ENCODE measurements at regions not wholly inside any gene's neighbourhood (a gene's known extent, or its start where the extent isn't known, plus 50 kb on each side); places are given as distances from the start of the nearest gene placed in this dataset.

DNA sequence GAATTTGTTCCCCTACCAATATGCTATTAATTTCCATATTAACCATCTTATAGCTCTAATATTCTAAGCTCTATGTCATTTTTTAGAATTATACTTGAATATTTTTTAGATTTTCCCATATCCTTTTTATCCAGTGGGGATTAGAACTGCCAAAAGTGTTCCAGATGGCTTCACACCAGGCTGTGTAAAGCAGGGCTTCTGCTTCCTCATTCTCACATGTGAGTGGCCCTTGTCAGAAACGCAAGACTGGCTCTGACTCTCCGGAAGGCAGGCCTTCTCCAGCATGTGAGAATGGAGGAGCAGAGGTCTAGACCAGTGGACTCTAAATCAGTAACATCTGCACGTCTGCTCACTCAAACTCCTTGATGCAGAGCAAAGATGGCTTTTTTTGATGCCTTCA, 650.1 kb downstream of the FGF9 start:
- DNase-seq: no peak
- Histone ChIP-seq H3K27ac (ENCODE audit: low read length) (no peak overlapping the region), H3K4me1 (ENCODE audit: control insufficient read depth, insufficient read depth, low read length) (no peaks in the 10 kb centered on the region), H3K27me3 (ENCODE audit: control insufficient read depth, insufficient read depth) (no peaks in the 10 kb centered on the region), H3K9me3 (ENCODE audit: control insufficient read depth, low read length) (no peaks in the 10 kb centered on the region), H3K4me3 (ENCODE audit: low read length) (no peak overlapping the region)
- no peak for ATAC-seq
- intact Hi-C loops (cut with DNase I): no loop called here
- WGBS: 55% methylated on average over 3 of the region's 3 CpGs

DNA sequence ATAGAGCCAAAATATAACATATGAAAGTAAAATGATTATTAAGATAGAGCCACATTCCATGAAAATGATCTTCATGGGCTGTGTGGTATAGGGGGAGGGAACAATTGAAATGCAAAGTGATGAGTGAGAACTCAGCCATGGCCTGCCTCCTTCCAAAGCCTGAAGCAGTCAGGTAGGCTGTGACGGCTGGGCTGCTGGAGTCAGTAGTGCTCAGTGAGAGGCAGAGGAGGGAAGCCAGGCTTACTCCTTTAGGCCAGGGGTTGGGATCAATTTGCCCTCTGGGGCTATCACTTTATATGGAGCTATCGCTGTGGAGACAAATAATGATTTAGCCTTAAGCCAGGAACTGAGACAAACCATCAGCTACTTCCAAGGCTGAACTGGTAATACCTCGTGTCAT, 654.9 kb downstream of the FGF9 start:
- Histone ChIP-seq H3K27ac (ENCODE audit: low read length) (no peak overlapping the region), H3K27me3 (ENCODE audit: control insufficient read depth, insufficient read depth) (no peaks in the 10 kb centered on the region), H3K9me3 (ENCODE audit: control insufficient read depth, low read length) (no peaks in the 10 kb centered on the region), H3K4me3 (ENCODE audit: low read length) (no peak overlapping the region), H3K4me1 (ENCODE audit: control insufficient read depth, insufficient read depth, low read length) (no peaks in the 10 kb centered on the region)
- no peak for ATAC-seq
- intact Hi-C loops (cut with DNase I): no loop called here
- whole genome bisulfite sequencing: 77% methylated on average over 3 of the region's 3 CpGs
- DNase-seq: no peak

DNA sequence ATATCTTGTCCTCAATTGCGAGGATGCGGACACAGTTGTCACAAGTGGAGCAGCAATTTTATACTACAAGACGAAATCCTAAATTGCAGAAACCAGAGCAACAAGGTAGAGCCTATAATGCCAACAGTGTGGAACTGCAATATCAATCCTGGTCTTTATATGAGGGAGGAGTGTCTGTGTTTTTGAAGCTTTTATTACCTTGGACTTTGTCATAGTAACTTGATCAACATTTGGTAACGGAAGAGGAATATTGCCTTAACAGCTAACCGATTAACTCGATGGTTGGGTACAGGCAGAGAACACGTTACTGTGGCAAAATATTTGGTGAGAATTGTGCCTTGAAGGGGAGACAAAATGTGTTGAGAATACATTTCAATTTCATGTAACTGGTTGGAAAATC, 661.5 kb downstream of the FGF9 start:
- ATAC-seq (no peak), DNase-seq (no peak)
- H3K4me1 ChIP-seq (ENCODE audit: control insufficient read depth, insufficient read depth, low read length): no peaks in the 10 kb centered on the region
- intact Hi-C loops (cut with DNase I): no loop called here
- H3K27ac ChIP-seq (ENCODE audit: low read length): no peak overlapping the region
- 89% methylated on average over 7 of the region's 7 CpGs for WGBS
- H3K4me3 ChIP-seq (ENCODE audit: low read length): no peak overlapping the region
- H3K9me3 ChIP-seq (ENCODE audit: control insufficient read depth, low read length): no peaks in the 10 kb centered on the region
- no peaks in the 10 kb centered on the region for H3K27me3 ChIP-seq (ENCODE audit: control insufficient read depth, insufficient read depth)

DNA sequence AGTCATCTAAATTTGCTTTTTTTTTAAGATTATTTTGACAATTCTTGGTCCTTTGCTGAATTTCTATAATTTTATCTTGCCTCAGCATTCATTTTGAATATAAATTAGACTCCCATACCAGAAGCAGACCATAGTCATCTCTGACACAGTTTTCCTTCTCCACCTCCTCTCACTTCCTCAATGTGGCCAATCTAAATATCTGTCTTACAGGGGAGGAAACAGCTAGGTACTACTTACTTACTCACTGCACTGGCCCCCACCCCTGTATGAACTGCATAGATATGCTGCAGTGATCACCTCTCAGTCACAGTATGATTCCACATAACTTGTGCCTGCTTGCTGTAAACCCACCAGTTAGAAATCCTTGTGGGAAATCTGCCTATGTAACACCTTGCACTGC, 665.6 kb downstream of the FGF9 start:
- no peak overlapping the region for H3K4me3 ChIP-seq (ENCODE audit: low read length)
- no peaks in the 10 kb centered on the region for H3K9me3 ChIP-seq (ENCODE audit: control insufficient read depth, low read length)
- no peaks in the 10 kb centered on the region for H3K27me3 ChIP-seq (ENCODE audit: control insufficient read depth, insufficient read depth)
- H3K27ac ChIP-seq (ENCODE audit: low read length): no peak overlapping the region
- DNase-seq (no peak), ATAC-seq (no peak)
- intact Hi-C loops (cut with DNase I): no loop called here
- H3K4me1 ChIP-seq (ENCODE audit: control insufficient read depth, insufficient read depth, low read length): no peaks in the 10 kb centered on the region

DNA sequence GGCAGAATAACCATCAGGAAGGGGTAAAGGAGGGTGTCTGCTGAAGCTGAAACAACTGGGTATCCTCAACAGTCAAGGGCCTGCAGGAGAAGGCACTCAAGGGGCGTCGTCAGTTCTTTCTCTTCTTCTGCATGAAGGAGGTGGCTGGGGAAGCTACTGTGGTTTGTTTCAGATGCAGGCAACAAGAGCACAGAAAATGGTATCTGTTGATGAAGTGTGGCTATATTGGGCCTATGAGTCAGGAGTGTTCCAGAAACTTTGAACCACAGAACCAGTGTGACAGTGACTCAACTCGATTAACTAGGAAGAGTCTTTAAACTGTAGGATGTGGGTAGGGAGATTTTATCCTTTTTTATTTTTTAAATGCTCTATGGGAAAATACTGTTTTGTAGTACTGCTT, 686.3 kb downstream of the FGF9 start:
- intact Hi-C loops (cut with DNase I): no loop called here
- H3K4me1 ChIP-seq (ENCODE audit: control insufficient read depth, insufficient read depth, low read length): no peaks in the 10 kb centered on the region

DNA sequence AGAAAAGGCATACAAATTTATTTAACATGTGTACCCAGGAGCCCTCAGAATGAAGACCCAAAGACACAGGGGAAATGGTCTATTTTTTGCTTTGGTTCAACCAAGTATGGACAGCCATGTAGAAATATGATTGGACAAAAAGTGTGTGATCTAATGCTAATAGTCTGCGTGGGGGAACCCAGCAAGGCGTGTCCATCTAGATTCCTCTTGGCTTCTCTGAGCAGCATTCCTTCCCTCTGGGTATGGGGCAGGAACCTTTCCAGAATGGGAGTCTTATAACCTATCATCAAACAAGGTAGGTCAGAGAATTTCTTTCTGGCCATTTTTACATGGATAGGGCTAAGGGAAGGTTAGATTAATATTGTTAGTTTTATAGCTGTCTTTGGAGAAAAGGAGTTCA, 698.2 kb downstream of the FGF9 start:
- DNase-seq (no peak), ATAC-seq (no peak)
- WGBS: 88% methylated on average over 2 of the region's 2 CpGs
- no peak overlapping the region for H3K27ac ChIP-seq (ENCODE audit: low read length)
- H3K4me3 ChIP-seq (ENCODE audit: low read length): no peak overlapping the region
- H3K9me3 ChIP-seq (ENCODE audit: control insufficient read depth, low read length): peaks cover 3% of the 10 kb centered on the region
- H3K4me1 ChIP-seq (ENCODE audit: control insufficient read depth, insufficient read depth, low read length): no peaks in the 10 kb centered on the region
- intact Hi-C loops (cut with DNase I): no loop called here
- no peaks in the 10 kb centered on the region for H3K27me3 ChIP-seq (ENCODE audit: control insufficient read depth, insufficient read depth)

More for the DNA sequence above, 686.3 kb downstream of the FGF9 start:
- 69% methylated on average over 3 of the region's 3 CpGs for WGBS
- no peaks in the 10 kb centered on the region for H3K27me3 ChIP-seq (ENCODE audit: control insufficient read depth, insufficient read depth)
- H3K4me3 ChIP-seq (ENCODE audit: low read length): no peak overlapping the region
- ATAC-seq: peak; percentile 24 to 68
- DNase-seq: no peak
- no peaks in the 10 kb centered on the region for H3K9me3 ChIP-seq (ENCODE audit: control insufficient read depth, low read length)
- peak overlapping the region; percentile 23 for H3K27ac ChIP-seq (ENCODE audit: low read length)

DNA sequence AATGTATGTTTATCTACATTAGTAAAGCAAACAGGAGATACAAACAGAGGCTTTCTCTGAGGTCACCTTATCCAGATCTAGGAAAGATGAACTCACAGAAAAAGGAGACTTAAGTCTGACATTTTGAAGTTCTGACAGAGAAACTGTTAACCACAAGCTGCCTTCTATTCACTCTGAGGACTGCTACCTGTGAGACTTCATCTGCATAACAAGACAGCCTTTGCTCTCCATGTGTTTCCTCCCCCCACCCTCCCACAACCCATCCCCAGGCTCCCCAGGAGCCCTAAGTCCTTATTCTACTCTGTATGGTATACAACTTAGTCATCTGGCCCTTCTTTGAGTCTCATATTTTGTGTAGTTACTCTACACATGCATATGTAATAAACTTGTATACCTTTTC, 699.0 kb downstream of the FGF9 start:
- intact Hi-C loops (cut with DNase I): no loop called here

DNA sequence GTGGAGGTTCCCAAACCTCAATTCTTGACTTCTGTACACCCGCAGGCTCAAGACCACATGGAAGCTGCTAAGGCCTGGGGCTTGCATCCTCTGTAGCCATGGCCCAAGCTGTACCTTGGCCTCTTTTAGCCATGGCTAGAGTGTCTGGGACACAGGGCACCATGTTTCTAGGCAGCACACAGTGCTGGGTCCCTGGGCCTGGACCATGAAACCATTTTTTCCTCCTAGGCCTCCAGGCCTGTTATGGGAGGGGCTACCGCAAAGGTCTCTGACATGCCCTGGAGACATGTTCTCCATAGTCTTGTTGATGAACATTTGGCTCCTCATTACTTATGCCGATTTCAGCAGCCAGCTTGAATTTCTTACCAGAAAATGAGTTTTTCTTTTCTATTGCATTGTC, 701.4 kb downstream of the FGF9 start:
- Histone ChIP-seq H3K27ac (ENCODE audit: low read length) (no peak overlapping the region), H3K4me1 (ENCODE audit: control insufficient read depth, insufficient read depth, low read length) (no peaks in the 10 kb centered on the region), H3K4me3 (ENCODE audit: low read length) (no peak overlapping the region), H3K27me3 (ENCODE audit: control insufficient read depth, insufficient read depth) (no peaks in the 10 kb centered on the region), H3K9me3 (ENCODE audit: control insufficient read depth, low read length) (peaks cover 3% of the 10 kb centered on the region)
- intact Hi-C loops (cut with DNase I): no loop called here
- 94% methylated on average over 3 of the region's 3 CpGs for WGBS
- no peak for ATAC-seq
- DNase-seq: no peak

More for the DNA sequence above, 699.0 kb downstream of the FGF9 start:
- no peak overlapping the region for H3K4me3 ChIP-seq (ENCODE audit: low read length)
- no peak for DNase-seq
- H3K9me3 ChIP-seq (ENCODE audit: control insufficient read depth, low read length): peaks cover 3% of the 10 kb centered on the region
- H3K27me3 ChIP-seq (ENCODE audit: control insufficient read depth, insufficient read depth): no peaks in the 10 kb centered on the region
- H3K27ac ChIP-seq (ENCODE audit: low read length): no peak overlapping the region
- H3K4me1 ChIP-seq (ENCODE audit: control insufficient read depth, insufficient read depth, low read length): no peaks in the 10 kb centered on the region
- ATAC-seq: no peak

DNA sequence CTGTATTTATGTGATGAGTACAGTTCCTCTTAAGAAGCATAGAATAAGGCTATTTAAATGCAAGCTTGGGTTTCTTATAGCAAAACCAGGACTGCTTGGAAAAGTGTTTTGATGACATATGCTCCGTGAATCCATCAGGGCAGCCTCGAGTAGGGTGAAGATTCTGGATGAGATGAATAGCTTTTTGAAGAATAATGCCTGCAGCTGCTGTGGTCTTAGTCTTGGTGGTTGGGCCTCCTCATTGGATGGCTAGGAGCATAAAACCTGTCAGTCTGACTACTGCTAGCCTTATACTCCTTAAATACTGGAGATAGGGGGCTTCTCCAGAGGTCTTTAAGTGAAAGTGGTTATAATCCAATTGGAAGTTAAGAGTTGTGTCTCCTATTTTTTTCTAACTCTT, 704.3 kb downstream of the FGF9 start:
- no peak for DNase-seq
- Histone ChIP-seq H3K27me3 (ENCODE audit: control insufficient read depth, insufficient read depth) (no peaks in the 10 kb centered on the region), H3K9me3 (ENCODE audit: control insufficient read depth, low read length) (peaks cover 3% of the 10 kb centered on the region), H3K4me3 (ENCODE audit: low read length) (no peak overlapping the region), H3K4me1 (ENCODE audit: control insufficient read depth, insufficient read depth, low read length) (no peaks in the 10 kb centered on the region), H3K27ac (ENCODE audit: low read length) (no peak overlapping the region)
- no peak for ATAC-seq
- WGBS: 84% methylated on average over 2 of the region's 2 CpGs
- intact Hi-C loops (cut with DNase I): no loop called here

DNA sequence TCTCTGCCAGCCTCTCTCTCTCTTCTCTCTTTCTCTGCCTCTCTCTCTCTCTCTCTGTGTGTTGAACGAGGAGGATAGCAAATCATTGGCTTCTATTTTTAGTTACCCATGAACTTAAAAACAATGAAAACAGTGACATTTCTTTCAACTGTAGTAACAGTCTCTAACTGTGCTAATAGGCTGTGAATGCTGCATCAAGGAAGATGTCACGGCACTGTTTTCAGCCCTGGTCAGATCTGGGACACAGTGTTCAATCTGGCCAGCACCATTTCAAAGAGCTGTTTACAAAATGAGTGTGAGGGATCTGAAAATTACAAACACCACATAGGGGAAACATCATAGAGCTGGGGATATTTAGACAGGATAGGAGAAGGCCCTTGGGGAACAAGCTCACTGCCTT, 717.0 kb downstream of the FGF9 start:
- Histone ChIP-seq H3K4me3 (ENCODE audit: low read length) (no peak overlapping the region), H3K27me3 (ENCODE audit: control insufficient read depth, insufficient read depth) (no peaks in the 10 kb centered on the region), H3K4me1 (ENCODE audit: control insufficient read depth, insufficient read depth, low read length) (no peaks in the 10 kb centered on the region), H3K9me3 (ENCODE audit: control insufficient read depth, low read length) (no peaks in the 10 kb centered on the region), H3K27ac (ENCODE audit: low read length) (no peak overlapping the region)
- 25% methylated on average over 2 of the region's 2 CpGs for WGBS
- intact Hi-C loops (cut with DNase I): no loop called here
- no peak for DNase-seq
- peak in 1 of 2 donors; percentile 56 for ATAC-seq

DNA sequence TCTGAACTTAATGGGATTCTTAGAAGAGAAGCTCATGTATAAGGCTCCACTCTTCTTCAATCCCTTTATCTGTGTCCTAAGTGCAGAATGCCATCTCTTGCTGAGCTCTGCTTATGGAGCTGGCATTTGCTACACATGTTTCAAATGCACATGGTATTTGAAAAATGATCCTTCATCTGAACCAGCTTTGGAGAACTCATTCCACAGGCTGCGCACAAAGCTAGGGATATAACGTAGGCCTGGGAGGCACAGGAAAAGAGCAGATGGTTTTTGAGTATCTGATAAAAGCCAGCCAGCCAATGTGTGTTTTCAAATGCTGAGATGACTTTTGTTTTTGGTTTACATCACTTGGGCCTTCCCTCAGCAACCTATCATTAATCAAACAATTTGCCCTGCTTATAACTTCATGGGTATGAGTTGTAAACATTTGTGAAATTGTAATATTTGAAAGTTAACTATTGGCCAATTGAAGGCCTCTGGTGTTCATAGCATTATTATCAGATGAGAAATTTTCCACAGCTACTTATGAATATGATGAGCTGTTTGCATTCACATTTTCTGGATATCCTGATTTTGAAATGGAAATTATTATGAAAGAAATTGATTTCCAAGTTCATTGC, 729.0 kb downstream of the FGF9 start:
- no peaks in the 10 kb centered on the region for H3K9me3 ChIP-seq (ENCODE audit: control insufficient read depth, low read length)

DNA sequence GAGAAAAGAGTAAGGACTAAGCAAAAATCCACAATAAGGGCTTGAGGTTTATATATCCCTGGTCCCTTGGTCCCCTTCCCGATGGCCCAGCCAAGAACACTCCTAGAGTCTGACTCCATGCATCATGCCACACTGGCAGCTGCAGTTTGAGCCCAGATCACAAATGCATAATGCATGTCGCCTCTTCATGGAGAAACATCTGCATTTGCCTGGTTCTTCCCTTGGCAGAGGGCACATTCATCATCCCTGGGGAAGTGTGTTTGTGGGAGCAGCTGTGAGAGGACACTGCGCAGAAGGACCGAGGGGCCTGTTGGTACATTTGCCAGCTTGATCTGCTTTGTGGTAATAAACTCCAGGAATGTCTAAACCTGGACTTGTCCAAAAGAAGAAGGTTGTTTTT, 731.8 kb downstream of the FGF9 start:
- H3K4me1 ChIP-seq (ENCODE audit: control insufficient read depth, insufficient read depth, low read length): no peaks in the 10 kb centered on the region
- ATAC-seq (no peak), DNase-seq (no peak)
- H3K27ac ChIP-seq (ENCODE audit: low read length): no peak overlapping the region
- no peak overlapping the region for H3K4me3 ChIP-seq (ENCODE audit: low read length)
- H3K27me3 ChIP-seq (ENCODE audit: control insufficient read depth, insufficient read depth): no peaks in the 10 kb centered on the region
- WGBS: 89% methylated on average over 4 of the region's 4 CpGs
- intact Hi-C loops (cut with DNase I): no loop called here
- no peaks in the 10 kb centered on the region for H3K9me3 ChIP-seq (ENCODE audit: control insufficient read depth, low read length)

More for the DNA sequence above, 729.0 kb downstream of the FGF9 start:
- ATAC-seq: no peak
- 60% methylated on average over 2 of the region's 2 CpGs for WGBS
- intact Hi-C loops (cut with DNase I): no loop called here
- Histone ChIP-seq H3K27me3 (ENCODE audit: control insufficient read depth, insufficient read depth) (no peaks in the 10 kb centered on the region), H3K27ac (ENCODE audit: low read length) (no peak overlapping the region), H3K4me1 (ENCODE audit: control insufficient read depth, insufficient read depth, low read length) (no peaks in the 10 kb centered on the region), H3K4me3 (ENCODE audit: low read length) (no peak overlapping the region)
- no peak for DNase-seq

Measured in right cardiac atrium (tissue), 5 donors.